EL (cell line): ENCODE measurements at regions not wholly inside any gene's neighbourhood (a gene's known extent, or its start where the extent isn't known, plus 50 kb on each side); places are given as distances from the start of the nearest gene placed in this dataset.
A peak's percentile ranks its signal among the peaks of the same experiment; 100 is the strongest.

Experiments used
- DNase-seq: peaks from one replicate; pipeline ENCODE4 v3.0.0-alpha.2; 2016

DNA sequence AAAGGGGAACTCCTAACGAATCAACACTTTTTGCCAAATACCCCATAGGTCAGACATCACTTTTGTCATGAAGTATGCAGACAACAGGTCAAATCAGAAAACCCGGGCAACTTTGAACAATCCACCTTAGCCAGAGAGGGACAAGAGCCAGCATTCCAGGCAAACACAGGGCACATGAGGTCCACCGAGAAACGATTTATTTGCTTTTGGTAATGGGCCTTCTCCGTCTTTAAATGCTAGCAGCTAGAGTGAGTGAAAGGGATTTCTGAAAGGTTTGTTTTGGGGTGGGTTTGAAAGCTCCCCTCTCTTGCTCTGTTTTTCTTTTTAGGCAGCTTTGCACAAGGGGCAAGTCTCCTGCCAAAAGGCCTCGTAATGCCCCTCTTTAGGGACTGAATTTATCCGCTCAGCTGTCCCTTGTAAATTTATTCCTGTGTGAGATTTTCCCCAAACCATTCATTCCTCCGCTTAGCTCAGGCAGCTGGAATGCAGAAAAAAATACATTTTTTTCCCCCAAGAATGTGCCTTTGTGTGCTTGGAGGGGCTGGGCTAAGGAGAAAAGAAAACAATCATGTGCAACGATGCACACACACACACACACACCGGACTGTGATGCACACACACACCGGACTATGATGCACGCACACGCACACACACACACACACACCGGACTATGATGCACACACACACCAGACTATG is 196.9 kb downstream of the SNX19 start:
- DNase-seq, result peak; percentile 78

DNA sequence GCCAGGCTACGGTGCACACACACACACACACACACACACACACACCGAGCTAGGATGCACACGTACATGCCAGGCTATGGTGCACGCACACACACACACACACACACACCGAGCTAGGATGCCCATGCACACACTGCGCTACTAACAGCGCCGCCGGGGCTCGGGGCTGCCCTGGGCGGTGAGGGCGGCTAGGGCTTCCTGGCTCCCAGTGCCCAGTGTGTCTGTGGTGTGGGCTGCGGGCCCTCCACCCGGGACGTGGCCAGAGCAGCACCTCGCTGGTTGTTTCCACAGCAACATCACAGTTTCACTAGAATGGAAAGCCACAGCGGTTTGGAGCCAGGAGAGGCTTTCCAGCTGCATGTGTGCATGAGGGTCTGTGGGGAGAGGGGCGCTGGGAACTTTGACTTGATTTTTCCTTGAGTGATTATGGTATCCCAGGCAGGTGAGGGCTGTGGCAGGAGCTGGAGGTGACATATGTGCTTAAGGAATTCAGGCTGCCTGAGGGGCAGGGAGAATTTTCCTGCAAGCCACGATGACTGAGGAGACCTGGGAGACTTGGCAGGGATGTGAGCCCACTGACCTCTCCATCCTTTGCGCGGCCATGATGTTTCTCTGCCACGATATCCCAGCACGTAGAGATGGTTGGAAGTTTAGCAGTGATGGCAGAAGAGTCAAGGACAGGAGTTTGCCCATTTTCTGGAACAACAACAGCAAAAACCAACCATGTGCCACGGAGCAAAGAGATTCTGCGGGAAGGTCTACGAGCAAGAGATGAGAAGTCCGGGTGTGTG is 195.9 kb downstream of the SNX19 start:
- no peak for DNase-seq

DNA sequence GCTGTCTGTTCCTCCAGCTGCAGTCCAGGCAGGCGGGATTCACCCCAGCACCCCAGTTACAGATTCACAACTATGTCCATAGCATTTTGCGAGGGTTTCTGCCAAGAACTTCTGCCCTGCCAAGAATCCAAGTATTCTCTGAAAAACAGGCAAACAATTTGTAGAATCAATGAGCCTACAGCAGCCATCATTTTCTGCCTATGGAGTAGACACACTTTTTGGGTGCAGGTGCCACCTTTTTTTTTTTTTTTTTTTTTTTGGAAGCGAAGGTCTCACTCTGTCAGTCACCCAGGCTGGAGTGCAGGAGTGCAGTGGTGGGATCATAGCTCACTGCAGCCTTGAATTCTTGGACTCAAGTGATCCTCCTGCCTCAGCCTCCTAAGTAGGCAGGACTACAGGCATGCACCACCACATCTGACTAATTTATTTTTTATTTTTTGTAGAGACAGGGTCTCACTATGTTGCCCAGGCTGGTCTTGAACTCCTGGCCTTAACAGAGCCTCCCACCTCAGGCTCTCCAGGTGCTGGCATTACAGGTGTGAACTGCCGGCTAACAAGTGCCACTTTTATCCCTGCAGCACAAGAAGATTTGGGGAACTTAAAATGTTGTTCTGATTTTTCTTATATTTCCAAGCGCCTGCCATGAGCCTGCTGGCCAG is 195.1 kb downstream of the SNX19 start:
- DNase-seq, result no peak

DNA sequence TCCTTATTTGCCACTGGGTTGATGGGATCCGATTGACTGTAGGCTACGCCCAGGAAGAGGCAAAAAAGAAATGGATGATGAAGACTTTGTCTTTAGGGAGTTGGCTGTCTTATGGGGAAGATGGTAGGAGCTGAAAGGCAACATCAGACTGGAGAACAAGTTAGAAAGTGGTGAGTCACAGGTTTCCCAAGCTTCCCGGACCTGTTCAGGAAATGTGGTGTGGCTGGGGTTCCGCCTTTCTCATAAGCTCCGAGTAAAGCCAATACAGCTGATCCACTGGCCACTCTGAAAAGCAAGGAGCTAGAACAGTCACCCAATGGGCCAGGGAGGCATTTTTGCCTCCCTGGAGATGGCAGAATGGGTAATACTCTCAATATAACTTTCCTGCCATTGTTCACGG is 194.5 kb downstream of the SNX19 start:
- peak; percentile 40 for DNase-seq

DNA sequence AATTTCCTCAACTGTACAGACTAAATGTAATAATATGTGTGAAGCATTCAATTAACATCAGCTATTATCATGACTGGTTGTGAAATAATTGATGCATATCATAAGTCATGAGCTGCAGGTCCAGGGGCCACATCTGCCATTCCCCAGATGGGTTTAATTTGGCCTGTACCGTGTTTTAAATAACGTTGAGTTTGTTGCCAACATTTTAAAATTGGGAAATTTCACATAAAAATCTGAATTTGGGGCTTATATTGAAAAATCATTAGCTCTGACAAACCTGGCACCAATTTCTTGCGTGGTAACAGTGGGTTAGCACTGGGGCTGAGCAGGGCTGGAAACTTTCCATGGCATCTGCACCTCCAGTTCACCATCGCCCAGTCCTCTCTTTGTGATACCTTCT is 193.9 kb downstream of the SNX19 start:
- no peak for DNase-seq

DNA sequence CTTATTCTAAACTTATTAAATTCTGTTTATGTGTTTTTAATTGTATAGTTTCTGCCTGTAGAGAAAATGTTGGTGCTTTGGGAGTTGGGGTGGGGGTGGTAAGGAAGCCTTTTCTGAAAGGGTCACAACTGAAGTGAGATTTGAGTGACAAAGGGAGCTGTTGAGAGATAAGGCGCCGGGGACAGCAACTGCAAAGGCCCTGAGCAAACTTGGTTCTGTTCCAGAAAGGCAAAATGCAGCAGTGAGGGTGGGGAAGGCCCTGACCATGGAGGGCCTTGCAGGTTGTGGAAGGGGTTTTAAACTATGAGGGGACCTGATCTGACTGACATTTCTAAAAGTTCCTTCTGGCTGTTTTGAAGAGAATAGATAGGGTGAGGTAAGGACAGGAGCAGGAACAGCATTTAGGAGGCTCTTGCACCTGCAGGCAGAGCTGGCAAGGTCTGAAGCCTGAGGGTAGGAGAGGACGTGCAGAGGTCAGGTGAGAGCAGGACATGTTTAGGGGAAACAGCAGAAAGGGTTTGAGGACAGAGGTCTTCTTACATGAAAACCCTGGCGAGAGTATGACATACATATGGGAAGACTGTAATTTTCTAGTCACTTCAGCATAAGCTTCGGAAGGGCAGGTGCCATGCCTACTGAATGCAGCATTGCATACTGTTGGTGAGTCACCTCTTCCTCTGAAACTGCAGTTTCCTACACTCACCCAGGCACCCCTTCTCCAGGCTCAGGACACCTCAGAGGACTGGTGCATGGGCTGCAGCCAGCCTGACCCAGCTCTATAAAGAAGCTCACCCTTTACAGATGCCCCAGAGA is 190.7 kb downstream of the SNX19 start:
- DNase-seq, result peak; percentile 47

DNA sequence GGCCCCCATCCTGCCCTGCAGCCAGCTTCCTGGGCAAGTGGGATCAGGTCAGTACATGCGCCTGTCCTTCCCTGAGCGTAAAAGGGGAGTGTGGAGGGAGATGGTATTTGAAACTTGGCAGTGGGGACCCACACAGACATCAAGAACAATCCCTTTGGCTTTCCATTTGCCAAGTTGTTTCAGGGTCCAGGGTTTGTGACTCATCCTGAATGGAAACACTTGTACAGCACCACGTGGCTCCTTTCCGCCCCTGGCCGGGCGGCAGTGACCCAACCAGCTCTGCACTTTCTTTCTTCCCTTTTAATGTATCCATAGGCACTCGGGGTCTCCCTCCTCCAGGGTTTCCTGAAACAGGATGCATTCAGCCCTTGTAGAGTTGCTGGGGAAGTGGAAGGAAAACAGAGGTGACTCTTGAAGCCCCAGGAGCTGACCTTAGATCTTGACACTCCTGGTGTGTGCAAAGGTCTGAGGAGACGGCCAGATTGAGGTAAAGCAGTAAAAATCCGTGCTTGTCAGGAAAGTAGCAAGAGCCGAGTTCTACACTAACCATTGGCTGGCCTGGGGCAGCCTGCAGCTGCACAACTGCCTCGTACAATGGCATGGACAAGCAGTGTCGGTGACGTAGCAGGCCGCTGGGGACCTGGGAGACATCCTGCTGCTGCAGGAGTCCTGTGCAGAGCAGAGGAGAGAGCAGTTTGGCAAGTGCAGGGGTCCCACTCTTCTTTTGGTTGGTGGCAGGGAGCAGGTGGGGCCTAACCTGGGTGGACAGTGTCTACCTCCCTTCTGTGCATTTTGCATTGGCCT is 189.8 kb downstream of the SNX19 start:
- peak; percentile 36 for DNase-seq

DNA sequence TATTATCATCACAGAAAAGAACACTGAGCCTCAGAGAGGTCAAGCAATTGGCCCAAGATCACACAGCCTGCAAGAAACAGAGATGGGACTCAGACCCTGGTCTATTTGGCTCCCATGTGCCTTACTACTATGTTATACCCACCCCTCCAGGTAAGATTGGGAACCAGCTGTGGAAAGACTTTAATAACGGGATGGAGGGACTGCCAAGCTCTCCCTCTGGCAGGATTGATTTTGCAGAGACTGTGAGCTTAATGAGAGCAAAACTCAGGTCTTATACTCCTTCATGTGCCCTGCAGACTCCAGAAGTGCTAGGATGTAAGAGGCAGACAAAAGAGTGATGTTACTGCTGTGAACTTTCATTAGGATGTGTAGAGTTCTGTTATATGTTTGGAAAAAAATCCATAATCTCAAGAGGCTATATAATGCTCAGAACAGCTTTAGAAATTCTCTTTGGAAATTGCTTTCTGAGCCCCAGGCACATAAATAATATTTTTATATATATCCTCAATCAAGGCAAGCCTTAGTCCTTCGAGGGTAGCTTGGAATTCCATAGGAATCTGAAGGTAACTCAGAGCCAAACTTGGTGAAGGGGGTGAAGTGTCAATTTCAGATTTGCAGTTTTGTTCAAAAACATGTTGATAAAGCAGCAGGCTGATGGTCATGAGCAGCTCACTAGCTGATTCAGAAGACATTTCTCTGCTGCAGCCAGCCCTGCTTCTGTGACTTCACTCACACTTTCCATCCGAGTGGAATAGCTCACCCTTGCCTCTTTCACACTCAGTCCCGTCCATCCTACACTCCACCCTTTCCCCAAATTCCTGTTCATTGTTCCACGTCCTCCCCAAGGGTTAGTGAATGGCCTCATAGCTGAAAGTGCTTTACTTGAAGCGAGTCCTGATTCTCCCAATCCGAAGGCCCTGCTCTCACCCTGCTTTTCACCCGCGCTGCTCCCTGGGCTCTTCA is 188.8 kb downstream of the SNX19 start:
- no peak for DNase-seq

DNA sequence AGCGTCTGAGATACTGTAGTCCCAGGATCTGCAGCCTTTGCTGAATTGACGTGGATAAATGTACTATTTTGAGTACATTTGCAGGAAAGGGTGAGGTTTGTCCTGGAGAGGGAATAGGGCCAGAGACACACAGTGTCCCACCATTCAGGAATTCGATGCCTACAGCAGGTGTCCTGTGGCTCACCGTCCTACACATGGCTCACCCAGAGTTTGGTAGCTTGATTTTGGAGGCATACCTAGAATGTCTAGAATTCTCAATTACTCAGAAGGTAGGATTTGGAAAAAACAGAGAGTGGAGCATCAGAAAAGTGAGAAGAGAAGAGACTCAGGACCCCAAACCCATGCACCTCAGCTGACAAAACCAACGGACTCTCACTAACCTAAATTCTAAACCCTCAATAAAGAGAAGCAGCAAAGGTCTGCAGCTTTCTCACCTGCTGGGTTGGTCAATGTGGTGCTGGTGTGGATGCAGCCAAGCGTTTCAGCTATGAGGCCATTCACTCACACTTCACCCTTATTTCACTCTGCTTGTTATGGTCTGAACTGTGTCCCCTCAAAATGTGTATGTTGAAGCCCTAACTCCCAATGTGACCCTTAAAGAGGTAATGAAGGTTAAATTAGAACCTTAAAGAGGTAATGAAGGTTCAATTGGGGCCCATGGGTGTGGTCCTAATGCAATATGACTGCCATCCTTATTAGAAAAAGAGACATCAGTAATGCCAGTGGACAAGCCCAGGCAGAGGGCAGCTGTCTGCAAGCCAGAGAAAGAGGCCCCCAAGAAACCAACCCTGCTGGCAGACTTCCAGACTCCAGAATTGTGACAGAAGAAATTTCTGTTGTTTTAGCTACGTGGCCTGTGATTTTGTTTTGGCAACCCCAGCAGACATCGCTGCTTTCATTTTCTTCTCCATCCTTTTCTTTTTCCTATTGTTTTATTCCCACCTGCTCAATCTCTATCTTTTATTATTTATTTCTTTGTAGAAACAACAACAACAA is 187.8 kb downstream of the SNX19 start:
- no peak for DNase-seq

DNA sequence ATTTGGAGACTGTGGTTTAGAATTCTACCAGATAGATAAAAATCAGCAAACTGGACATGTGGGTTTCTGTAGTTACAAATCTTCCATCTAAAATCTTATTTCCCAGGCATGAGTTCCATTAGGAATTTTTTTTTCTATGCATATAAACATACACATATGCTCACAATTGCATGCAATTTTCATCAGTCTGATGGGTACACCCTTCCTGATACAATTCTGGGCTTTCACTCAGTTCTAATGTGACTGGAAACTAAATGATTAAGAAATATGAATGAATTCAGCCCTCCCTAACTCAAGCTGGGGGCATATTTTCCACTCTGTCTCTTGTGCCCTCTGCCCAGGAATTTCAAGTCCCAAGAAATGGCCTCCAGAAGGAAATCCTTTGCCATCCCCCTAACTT is 187.1 kb downstream of the SNX19 start:
- DNase-seq, result no peak

DNA sequence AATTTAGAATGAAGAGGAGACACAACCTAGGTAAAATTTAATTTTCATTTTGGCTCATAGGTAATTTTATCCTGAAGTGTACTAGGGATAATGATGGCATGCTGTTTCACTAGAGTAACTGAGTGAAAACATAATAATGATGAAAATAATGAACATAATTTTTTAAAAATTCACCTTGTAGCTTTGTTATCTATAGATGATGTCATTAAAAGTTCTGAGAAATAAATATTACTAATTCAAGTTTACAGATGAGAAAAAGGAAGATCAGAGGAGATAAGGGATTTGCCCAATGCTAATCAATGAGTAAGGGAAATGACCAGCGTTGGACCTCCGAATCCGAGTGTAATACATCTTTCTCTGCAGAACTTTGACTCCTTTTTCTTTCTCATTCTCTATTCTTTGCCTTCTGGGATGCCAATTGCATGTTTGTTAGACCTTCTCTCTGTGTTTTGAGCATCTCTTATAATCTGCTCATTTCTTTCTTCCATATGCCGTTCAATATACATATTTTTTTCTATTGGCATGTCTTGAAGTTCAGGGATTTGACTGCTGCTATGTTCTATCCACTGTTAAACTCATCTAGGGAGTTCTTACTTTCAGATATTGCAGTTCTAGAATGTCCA is 186.5 kb downstream of the SNX19 start:
- no peak for DNase-seq

DNA sequence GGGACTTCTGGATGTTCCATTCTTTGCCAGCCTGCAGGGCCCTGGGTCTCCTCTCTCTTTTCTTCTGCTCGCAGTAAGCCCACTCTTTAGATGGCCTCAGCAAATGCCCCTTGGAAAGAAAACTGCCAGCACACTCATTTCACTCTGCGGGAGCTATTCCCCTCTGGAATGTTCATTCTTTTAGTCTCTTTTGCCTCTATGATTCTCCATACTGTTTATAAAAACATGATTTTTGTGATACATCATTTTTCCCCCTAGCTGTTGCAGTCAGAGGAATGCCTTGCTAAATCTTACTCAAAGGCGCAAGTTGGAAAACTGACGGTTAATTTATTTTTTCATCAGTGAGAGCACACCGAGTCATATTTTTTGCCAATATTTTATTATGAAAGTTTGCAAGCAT is 184.9 kb downstream of the SNX19 start:
- no peak for DNase-seq

DNA sequence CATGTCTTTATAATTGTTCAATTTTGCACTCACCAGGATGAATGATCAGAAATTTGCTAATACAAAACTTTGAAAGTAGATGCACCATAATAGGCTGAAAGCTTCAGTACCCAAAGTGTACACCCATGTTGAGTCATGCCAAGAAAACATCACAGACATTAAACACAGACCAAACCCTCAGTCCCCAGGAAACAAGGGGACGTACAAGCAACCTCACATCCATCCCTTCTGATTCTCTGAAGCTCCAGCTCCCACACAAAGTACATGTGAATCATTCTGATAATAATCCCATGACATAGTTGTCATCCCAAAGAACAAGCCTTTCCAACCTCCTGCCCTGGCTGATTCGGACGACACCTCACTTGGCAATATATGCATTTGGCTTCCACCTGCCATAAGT is 183.8 kb downstream of the SNX19 start:
- no peak for DNase-seq

DNA sequence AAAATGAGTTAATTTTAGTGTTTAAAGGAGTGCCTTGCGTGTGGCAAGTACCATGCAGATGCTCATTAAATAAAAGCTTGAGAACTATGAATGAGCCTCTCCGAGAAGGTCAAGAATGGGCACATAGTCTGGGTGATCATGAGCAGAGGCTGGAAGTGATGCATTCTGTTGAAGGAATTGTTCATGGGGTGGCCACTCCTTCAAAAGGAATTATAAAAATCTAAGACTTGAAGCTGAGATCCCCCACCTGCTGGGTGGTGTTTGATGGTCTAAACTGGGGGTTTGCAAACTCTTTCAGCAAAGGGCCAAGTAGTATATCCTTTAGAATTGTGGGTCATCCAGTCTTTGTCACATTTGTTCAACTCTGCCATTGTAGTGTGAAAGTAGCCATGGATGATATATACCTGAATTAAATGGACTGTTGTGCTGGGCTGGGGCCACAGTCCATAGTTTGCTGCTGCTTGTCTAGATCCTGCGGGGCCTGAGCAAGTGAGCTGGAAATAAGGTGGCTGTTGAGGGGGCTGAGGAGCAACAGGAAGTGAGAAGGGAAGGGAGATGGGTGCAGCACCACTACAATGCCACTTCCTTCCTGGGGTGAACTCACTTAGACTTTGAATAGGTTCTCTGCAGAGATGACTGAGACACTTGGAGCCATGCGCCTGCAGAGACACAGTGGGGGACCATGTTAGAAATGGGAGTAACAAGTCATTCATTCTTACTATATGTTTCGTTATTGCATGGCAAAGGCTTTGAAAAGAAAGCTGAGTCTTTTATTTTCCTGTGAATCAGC is 179.0 kb downstream of the SNX19 start:
- DNase-seq, result peak; percentile 28

DNA sequence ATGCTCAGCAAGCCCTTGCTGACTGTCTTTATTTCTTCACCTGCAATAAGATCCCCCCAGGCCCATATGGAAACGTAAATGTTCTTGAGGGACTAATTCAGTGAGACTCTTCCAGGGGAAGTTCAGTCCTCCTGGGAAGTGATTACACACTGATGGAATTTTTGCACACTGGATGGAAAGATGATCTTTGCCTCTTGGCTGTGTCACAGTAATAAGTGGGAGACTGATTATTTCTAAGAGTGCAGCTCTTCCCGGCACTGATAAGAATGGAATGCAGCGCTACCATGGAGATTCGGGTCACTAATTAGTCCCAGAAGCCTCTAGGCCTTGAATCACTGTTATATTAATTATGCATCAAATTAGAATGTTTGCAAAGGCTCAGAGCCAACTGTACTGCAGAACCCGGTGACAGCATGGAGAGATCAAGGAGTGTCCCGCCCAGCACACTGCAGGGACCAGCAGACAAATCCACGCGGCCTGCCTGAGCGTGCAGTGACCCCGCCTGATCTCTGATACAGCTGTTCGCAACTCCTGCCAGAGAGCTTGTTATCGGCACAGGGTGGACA is 178.3 kb downstream of the SNX19 start:
- DNase-seq, result peak; percentile 93

DNA sequence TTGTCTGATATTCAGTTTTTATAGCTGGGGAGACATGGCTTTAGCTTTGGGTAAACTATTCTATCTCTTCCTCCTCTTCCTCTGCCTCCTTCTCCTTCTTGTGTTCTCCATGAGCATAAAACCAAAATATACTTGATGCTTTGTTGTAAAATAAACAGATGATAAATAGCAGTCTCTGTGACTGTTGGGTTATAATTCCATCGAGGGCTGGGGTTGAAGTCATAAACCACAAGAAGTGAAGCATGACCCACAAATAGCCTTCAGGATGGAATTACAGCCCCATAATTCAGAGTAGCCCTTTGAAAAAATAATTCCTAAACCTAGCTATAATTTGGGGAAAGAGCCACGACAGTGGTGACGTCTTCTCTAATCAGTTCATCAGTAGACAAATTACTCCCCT is 177.7 kb downstream of the SNX19 start:
- peak; percentile 76 for DNase-seq

DNA sequence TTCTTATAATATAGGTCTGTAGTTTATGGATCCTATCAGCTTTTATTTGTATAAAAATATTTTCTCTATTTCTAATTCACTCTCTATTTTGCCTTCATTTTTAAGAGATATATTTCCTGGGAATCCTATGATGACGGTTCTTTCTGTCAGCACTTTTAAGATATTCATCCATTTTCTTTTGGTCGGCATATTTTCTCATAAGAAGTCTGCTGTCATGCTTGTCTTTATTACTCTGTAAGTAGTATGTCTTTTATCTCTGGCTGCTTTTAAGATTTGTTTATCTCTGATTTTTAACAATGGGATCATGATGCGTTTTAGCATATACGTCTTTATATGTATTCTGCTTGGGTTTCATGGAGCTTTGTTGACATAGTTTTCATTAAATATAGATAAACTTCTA is 175.5 kb downstream of the SNX19 start:
- DNase-seq, result no peak

DNA sequence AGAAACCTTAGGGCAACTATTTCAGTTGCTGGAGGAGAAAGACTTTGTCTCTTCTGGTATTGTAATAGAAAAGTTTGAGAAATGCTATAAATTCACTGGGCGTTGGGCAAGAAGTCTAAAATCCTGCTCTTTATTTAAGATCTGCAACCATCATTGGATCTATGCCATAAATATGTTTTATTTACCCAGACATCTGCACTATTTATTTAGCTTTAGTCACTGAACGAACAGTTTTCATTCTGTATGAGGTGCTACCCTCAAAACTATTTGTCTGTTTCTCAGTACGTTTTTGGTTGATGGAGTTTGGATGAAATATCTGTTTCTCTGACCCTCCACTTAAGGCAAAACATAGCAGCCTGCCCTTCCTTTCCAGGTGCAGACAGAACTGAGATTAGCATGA is 171.5 kb downstream of the SNX19 start:
- no peak for DNase-seq
